Muscle layer of duodenum (tissue), 2 donors: ENCODE measurements at regions not wholly inside any gene's neighbourhood (a gene's known extent, or its start where the extent isn't known, plus 50 kb on each side); places are given as distances from the start of the nearest gene placed in this dataset.
"Not testable (repeated sequence)": the region's sequence is repeated elsewhere in the genome, so short reads cannot be mapped to it uniquely, and the experiment has no call there.

ENCODE experiments used
- H3K27ac ChIP-seq: one replicate; pipeline ENCODE4 v1.7.0; 2013; ENCODE audit warnings: mild to moderate bottlenecking, low read length
- H3K27me3 ChIP-seq: one replicate; pipeline ENCODE4 v1.7.0; 2013; ENCODE audit warnings: low read depth, mild to moderate bottlenecking, control low read depth, low read length
- H3K36me3 ChIP-seq, 2 donors: one replicate each; pipeline ENCODE4 v1.7.0; 2013; ENCODE audit warnings: low read length in 2 of 2, control low read depth in 1 of 2, mild to moderate bottlenecking in 1 of 2; ENCODE audit not compliant: insufficient read depth in 2 of 2, control insufficient read depth in 1 of 2
- H3K4me1 ChIP-seq, 2 donors: one replicate each; pipeline ENCODE4 v1.7.0; 2013; ENCODE audit warnings: low read length in 2 of 2, mild to moderate bottlenecking in 2 of 2, control low read depth in 1 of 2, moderate library complexity in 1 of 2; ENCODE audit not compliant: insufficient read depth in 2 of 2, control insufficient read depth in 1 of 2
- H3K4me3 ChIP-seq, 2 donors: one replicate each; pipeline ENCODE4 v1.7.0; 2013; ENCODE audit warnings: low read length in 2 of 2, low read depth in 1 of 2, mild to moderate bottlenecking in 1 of 2
- H3K9me3 ChIP-seq, 2 donors: one replicate each; pipeline ENCODE4 v1.7.0; 2013; ENCODE audit warnings: low read length in 2 of 2, control low read depth in 1 of 2, mild to moderate bottlenecking in 1 of 2; ENCODE audit not compliant: control insufficient read depth in 1 of 2
- donor health status: healthy.

DNA sequence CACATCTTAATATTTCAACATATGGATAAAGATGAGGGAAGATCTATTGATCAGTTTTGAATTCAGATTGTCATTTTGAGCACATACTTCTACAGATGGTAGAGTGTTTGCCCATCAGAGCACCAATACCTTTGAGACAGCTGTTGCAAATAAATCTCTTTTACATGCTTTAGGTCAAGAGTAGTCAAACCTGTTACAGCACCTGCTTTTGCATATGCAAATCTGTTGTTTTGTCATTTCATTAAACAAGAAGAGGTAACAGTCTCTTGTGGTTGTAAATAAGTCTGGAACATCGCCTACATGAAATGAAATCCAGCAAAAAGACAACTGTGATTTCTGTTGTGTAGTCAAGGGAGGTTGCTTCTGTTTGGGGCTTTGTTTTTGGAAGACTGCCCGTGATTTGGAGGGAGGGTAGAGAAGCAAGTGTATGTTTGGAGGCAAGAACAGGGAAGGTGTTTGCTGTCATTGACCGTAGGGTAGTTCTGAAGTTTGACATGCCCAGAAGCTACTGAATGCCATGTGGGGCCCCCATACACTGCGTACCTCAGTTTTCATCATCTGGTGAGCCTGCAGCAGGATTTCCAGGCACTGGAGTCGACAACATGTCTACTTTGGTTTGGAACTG, 233.6 kb upstream of the PPP1R3A start:
- H3K36me3 ChIP-seq: no peaks in the 10 kb centered on the region
- H3K27me3 ChIP-seq: no peaks in the 10 kb centered on the region
- no peaks in the 10 kb centered on the region for H3K9me3 ChIP-seq
- H3K4me1 ChIP-seq: peaks cover 0 to 14% of the 10 kb centered on the region in 2 donors
- H3K27ac ChIP-seq: no peak overlapping the region
- no peak overlapping the region for H3K4me3 ChIP-seq

DNA sequence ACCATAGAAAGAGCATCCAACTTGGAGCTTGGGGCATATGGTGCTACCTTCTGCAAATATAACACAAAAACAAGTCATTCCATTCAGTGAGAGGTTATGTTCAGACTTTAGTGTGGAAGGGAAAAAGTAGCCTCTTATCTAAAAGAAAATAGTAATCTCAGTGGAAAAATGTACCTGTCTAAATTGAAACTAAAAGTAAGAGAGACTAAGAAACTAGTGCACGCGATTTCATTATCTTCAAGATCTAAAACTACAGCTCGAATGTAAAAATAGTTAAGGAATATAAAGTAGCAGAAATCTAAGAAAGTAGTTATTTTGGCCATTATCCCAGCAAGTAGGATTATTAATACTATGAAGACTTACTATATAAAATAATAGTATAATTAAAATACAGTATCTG, 233.0 kb upstream of the PPP1R3A start:
- H3K4me1 ChIP-seq: peaks cover 0 to 14% of the 10 kb centered on the region in 2 donors
- H3K27ac ChIP-seq: no peak overlapping the region
- H3K4me3 ChIP-seq: no peak overlapping the region
- H3K36me3 ChIP-seq: no peaks in the 10 kb centered on the region
- no peaks in the 10 kb centered on the region for H3K27me3 ChIP-seq
- no peaks in the 10 kb centered on the region for H3K9me3 ChIP-seq

DNA sequence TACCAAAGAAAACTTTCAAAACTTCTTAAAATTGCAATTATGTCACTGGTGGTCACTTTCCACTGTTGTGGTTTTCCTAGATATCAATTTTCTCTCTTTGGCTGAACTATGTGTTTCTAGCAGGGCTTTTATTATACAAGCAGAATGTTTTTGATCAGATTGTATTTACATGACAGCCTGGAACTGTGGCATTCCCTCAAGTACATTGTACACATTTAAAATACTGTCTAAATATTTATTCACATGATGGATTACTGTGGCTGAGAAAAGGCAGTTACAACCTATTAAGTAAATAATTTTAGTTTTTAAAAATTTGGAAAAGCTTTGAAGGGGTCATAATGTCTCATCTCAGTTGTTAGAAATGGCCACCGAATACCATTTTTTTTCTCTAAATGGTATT, 231.9 kb upstream of the PPP1R3A start:
- Histone ChIP-seq H3K27ac (no peak overlapping the region), H3K4me3 (no peak overlapping the region), H3K4me1 (peaks cover 0 to 12% of the 10 kb centered on the region in 2 donors), H3K9me3 (no peaks in the 10 kb centered on the region), H3K36me3 (no peaks in the 10 kb centered on the region), H3K27me3 (no peaks in the 10 kb centered on the region)

DNA sequence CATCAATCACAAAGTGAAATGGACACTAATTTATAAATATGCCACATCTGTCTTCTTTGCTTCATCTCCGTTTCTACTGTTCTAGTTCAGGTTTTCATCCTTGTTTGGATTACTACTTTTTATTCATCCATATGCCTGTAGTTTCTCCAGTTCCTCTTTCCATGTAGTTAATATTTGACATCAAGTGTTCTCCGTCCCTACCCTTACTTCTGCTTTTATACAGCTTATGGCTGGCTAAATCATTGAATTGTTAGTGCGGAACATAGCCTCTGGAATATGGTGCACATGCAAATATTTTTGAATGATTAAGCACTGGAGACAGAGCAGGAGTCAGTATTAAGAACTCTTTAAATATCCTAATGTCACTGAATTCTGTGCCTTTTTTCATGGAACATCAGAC, 230.0 kb upstream of the PPP1R3A start:
- H3K27me3 ChIP-seq: no peaks in the 10 kb centered on the region
- H3K4me3 ChIP-seq: no peak overlapping the region
- no peaks in the 10 kb centered on the region for H3K9me3 ChIP-seq
- no peaks in the 10 kb centered on the region for H3K36me3 ChIP-seq
- peaks cover 0 to 6% of the 10 kb centered on the region in 2 donors for H3K4me1 ChIP-seq
- no peak overlapping the region for H3K27ac ChIP-seq

DNA sequence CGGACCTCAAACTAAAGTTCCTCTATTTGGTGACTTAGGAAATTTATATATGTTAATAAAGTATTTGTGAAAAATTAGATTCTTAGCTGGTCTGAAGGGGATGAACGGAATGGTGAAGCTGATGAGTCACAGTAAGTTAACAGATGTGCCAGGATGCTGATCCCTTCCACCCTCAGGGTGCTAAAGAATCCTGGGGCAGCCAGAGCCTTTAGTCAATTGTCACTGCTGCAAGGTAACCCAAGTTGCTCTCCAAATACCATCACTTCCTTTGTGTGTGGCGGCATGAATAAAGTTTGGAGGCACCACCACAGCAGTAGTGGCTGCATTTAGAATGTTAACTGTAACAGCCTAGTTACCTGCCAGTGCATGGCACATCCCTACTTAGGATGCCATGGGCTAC, 222.6 kb upstream of the PPP1R3A start:
- Histone ChIP-seq H3K27me3 (no peaks in the 10 kb centered on the region), H3K27ac (no peak overlapping the region), H3K4me1 (peaks cover 0 to 3% of the 10 kb centered on the region in 2 donors), H3K9me3 (no peaks in the 10 kb centered on the region), H3K36me3 (no peaks in the 10 kb centered on the region), H3K4me3 (no peak overlapping the region)

DNA sequence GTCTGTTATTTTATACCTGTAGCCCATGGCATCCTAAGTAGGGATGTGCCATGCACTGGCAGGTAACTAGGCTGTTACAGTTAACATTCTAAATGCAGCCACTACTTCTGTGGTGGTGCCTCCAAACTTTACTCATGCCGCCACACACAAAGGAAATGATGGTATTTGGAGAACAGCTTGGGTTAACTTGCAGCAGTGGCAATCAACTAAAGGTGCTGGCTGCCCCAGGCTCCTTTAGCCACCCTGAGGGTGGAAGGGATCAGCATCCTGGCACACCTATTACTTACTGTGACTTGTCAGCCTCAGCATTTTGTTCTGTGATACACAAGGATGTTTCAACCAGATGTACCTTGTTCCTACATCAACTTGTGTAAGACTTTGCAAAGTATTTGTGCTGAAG, 221.8 kb upstream of the PPP1R3A start:
- Histone ChIP-seq H3K4me3 (no peak overlapping the region), H3K36me3 (no peaks in the 10 kb centered on the region), H3K4me1 (peaks cover 0 to 3% of the 10 kb centered on the region in 2 donors), H3K27ac (no peak overlapping the region), H3K27me3 (no peaks in the 10 kb centered on the region), H3K9me3 (no peaks in the 10 kb centered on the region)

DNA sequence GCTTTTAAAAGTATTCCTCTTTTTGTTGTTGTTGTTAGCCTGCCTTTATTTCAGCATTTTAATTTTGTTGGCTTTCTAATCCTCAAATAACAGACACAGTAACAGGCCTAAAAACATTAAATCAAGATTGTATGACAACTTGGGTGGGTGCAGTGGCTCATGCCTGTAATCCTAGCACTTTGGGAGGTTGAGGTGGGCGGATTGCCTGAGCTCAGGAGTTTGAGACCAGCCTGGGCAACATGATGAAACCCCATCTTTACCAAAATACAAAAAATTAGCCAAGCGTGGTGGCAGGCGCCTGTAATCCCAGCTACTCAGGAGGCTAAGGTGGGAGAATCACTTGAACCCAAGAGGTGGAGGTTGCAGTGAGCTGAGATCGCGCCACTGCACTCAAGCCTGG, 220.9 kb upstream of the PPP1R3A start:
- H3K27ac ChIP-seq, H3K36me3 ChIP-seq, H3K27me3 ChIP-seq: not testable (repeated sequence)

DNA sequence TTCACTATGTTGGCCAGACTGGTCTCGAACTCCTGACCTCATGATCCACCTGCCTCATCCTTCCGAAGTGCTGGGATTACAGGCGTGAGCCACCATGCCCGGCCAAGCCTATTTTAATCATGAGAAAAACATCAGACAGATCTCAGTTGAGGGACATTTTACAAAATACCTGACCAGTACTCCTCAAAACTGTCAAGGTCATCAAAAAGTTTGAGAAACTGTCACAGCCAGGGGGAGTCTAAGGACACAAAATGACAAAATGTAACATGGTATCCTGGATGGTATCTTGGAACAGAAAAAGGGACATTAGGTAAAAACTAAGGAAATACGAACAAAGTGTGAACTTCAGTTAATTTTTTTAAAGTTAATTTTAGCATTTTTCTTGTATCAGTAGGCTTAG, 219.8 kb upstream of the PPP1R3A start:
- Histone ChIP-seq H3K27me3 (no peaks in the 10 kb centered on the region), H3K27ac (no peak overlapping the region), H3K4me3 (no peak overlapping the region), H3K4me1 (peaks cover 0 to 3% of the 10 kb centered on the region in 2 donors), H3K36me3 (no peaks in the 10 kb centered on the region), H3K9me3 (no peaks in the 10 kb centered on the region)

More for the DNA sequence above, 220.9 kb upstream of the PPP1R3A start:
- not testable (repeated sequence) for H3K9me3 ChIP-seq, H3K4me1 ChIP-seq, H3K4me3 ChIP-seq

DNA sequence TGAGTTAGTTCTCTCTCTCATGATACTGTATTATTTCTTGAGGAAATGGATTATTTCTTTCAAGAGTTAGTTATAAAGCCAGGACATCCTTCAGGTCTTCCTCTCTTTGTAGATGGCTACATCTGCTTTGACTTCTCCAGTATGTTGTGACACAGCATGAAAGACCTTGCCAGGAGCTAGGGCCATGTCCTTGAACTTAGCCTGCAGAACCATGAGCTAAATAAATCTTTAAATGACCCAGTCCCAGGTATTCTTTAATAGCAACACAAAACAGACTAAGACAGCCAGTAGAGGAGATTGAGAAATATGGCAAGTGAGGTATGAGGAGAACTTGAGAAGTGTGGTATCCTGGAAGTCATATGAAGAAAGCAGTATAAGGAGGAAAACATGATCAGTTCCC, 214.9 kb upstream of the PPP1R3A start:
- H3K27me3 ChIP-seq: no peaks in the 10 kb centered on the region
- no peak overlapping the region for H3K27ac ChIP-seq
- peaks cover 0 to 7% of the 10 kb centered on the region in 2 donors for H3K4me1 ChIP-seq
- H3K4me3 ChIP-seq: no peak overlapping the region
- H3K36me3 ChIP-seq: no peaks in the 10 kb centered on the region
- H3K9me3 ChIP-seq: no peaks in the 10 kb centered on the region

DNA sequence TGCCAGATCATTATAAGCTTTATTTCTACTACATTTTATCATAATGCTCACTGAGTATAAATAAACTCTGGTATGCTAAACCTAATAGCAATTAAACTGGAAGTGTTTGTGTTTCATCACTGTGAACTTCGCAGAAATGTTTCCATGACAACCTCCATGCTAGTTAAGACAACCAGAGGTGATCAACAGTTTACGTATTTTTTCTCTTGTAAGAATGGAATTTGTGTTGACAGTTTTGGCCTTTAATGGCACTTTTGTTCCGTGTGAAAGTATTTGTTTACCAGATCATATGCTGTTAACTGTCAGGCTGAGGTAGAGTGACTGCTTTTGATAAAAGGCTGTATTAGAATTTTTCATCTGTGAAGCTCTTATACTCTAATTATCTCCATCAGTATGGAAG, 212.1 kb upstream of the PPP1R3A start:
- peaks cover 0 to 7% of the 10 kb centered on the region in 2 donors for H3K4me1 ChIP-seq
- no peak overlapping the region for H3K4me3 ChIP-seq
- no peaks in the 10 kb centered on the region for H3K36me3 ChIP-seq
- no peak overlapping the region for H3K27ac ChIP-seq
- no peaks in the 10 kb centered on the region for H3K9me3 ChIP-seq
- no peaks in the 10 kb centered on the region for H3K27me3 ChIP-seq

DNA sequence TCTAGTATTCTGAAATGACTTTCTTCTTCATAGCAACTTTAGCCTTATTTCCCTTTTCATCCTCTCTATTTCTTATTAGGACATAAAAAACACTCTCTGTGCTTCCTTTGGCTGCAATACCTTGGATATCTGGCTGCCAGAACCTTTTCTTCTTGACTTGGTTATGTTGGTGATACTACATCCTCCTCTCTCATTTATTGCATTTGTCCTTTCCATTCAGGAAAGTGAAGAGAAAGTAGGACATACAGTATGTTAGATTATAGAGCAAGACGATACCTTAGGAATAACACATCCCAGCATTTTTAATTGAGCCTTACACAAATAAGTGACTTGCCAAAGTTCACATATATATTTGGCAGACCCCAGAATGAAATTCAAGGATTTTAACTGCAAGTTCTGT, 210.1 kb upstream of the PPP1R3A start:
- Histone ChIP-seq H3K27ac (no peak overlapping the region), H3K36me3 (no peaks in the 10 kb centered on the region), H3K4me3 (no peak overlapping the region), H3K4me1 (peaks cover 0 to 7% of the 10 kb centered on the region in 2 donors), H3K27me3 (no peaks in the 10 kb centered on the region), H3K9me3 (no peaks in the 10 kb centered on the region)

DNA sequence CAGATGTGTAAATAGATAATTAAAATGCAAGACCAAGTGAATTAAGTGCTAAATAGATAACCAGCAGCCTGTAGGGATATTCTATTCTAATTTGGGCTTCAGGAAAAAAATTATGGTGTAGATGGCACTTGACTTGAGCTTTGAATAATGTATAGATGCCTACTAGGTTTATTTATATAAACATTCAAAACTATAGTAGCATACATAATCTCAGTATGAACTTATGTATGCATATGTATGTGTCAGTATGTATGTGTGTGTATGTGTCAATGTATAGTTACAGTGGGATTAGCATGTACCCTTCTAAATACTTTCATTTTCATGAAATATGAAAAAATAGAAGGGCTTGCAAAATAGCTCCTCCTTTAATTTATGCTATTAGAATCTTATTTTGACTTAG, 207.3 kb upstream of the PPP1R3A start:
- Histone ChIP-seq H3K27me3 (no peaks in the 10 kb centered on the region), H3K27ac (no peak overlapping the region), H3K4me3 (no peak overlapping the region), H3K9me3 (no peaks in the 10 kb centered on the region), H3K4me1 (peaks cover 0 to 1% of the 10 kb centered on the region in 2 donors), H3K36me3 (no peaks in the 10 kb centered on the region)
